ENCODE measurements at regions not wholly inside any gene's neighbourhood (a gene's known extent, or its start where the extent isn't known, plus 50 kb on each side); places are given as distances from the start of the nearest gene placed in this dataset.

DNA sequence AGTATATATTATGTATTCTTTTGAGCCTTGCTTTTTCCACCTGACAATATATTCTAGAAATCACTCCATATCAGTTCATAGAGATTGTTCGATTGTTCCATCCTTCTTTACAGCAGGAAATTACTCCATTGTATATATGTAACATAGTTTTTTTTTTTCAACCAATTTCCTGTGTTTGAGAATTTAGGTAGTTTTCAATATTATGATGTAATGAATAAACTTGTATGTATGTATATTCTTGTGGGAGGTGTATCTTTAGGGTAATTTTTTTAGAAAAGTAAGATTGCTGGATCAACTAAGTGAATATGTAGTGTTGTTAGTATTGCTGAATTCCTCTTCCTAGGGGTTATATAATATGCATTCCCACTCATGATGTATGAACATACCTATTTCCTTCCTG, 165.9 kb upstream of the PITX1 start:
- DNase-seq, result no peak

- DNase-seq, result no peak
Measured at GRCh38 chr5:135196483-135196882, 162.5 kb upstream of the PITX1 start.

DNA sequence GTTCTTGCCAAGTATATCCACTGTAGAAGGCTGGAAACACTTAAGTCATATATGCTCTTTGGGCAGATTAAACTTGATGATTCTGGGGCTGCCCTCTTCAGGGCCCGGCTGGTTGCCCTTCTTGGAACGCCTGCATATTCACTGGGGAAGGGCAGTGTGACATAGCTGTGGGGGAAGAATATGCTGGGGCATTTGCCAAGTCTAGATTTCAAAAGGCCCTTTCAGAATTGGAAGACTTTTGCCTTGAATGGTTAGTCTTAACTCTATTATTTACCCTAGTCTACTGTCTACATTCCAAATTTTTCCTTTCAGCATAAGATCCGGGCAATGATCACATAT, 161.2 kb upstream of the PITX1 start:
- peak in 1 of 2 experiments; percentile 7 for DNase-seq

DNA sequence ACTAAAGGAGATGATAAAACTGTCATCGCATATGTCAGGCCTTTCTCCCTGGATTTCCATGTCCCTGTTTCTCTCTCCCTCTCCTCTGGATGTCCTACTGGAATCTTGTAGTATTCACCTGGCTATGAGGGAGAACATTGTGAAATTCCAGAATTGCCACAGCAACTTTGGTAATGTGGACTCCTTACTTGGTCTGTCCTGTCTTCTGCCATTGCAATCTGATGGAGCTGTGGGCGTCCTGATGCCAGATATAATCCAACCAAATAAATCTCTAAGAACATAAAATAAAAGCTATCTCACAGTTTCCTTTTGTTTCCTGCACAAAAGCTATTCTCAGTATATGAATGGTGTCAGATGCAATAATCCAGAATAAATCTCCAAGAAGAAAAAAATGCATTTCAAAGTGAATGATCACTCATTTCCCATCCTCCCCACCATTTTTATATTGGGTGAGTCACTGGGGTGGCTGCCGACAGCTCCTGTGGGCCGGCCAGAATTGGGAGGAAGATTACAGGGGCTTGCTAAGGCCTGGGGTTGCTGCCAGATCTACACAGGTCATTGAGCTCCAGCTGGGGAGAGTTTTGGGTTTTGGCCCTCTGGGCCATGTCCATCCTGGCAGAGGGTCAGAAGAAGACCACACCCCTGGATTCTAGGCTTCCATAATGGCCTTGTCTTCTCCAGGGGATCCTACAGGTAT, 160.7 kb upstream of the PITX1 start:
- DNase-seq, result no peak

DNA sequence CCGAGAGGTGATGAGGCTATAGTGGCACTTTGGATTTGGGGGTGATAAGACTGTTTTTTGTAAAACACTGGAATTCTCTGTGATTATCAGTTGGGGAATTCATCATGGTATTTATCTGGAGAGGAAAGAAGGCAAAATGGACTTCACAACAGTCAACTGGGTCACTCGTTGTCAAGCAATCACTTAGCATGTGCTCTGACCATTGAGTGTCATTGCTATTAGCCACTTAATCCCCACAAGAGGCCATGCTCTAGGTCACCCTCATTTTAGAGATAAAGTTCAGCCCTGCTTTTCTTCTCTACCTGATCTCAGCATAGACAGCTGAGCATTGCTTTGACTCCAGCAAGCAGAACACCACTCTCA, 160.1 kb upstream of the PITX1 start:
- no peak for DNase-seq

DNA sequence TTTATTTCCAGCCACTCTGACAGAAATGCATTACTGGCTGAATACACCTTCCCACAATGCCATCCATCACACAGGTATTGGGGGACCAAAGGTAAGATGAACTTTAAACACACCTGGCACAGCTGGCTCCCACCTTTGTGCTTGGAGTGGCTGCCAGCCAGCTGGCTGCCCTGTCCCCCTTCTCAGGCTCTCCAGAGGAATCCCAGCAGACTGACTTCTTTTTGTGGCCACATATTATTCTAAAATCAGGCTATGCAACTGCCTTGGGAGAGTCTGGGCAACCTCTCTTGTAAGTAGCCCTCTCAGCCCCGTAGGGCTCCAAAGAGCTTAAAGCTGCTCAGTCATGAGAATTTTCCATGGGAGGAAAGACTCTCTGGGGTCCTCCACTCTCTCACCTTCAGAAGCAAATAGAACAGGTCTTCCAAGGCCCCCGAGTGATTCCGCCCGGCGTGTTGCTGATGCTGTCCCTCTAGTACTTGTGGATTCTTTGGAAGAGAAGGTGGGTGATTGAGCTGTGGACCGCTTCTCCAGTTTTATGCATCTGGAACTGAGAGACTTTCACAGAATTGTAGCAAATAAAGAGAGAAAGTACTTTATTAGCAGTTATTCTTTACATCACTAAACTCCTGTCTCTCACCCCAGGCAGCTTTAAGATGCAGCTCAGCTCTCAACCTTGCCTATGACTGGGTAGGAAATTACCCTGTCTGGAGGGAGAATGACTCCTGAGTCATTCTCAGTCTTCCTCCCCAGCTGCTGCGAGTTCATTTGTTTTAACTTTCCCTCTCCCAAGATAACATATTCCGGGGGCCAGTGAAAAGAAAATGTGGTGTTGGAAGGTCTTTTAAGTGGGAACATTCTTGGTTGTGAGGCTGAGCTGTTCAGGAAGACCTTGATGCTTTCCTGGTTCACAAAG, 159.4 kb upstream of the PITX1 start:
- DNase-seq, result no peak

- no peak for DNase-seq
Measured at GRCh38 chr5:135192351-135192750, 158.3 kb upstream of the PITX1 start.

DNA sequence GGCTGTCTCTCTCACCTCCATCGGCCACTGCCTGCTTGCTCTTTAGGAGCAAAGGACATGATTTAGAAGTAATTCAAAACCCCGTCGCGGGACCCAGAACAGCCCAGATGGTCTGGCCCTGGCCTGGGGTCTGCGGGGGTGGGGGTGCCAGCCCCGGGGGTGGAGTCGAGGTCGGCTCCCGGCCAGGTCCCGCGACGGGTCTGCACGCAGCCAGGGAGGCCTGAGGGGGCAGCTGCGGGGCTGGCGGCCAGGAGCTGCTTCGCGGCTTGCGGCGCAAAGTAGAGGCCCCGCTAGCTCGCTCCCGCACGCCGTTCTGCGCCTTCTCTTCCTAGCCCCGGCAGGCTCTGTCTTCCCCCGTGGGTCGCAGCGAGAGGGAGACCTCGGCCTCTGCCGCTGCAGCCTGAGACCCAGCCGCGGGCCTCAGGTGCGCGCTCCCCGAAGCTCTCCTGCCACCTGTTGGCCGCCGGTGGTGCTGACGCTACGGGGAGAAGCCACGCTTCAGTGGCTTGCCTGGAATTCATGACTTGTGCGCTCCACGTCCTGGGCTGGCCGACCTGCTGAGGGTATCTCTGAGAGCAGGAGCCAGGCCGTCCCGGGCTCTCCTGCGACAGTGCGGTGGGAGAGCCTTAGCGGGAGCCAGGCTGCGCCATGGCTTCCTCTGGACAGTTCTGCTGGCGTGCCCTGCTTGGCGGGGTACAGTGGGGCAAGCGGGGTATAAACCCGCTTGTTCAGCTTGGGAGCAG, 157.2 kb upstream of the PITX1 start:
- DNase-seq, result peak in 1 of 2 experiments; percentile 68

GRCh38 chr5:135190416-135191083, 156.5 kb upstream of the PITX1 start:
- DNase-seq, result no peak

DNA sequence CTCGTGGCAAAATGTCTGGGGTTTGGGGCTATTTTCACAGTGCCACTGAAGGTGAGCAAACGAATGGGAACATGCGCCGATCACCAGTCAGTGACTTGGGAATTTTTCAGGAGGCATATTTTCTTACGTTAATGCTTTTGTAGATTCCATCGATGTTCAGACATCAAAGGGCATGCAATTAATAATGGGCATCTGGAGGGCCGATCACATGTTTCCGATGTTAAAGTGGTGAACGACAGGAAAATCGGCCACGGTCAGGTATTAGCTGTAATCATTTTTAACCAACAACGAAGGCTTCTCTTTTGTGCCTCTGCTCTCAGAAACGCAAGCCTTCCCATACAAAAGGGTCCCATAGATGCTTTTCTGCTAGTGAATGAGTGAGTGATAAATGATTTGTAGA, 155.0 kb upstream of the PITX1 start:
- DNase-seq, result no peak

DNA sequence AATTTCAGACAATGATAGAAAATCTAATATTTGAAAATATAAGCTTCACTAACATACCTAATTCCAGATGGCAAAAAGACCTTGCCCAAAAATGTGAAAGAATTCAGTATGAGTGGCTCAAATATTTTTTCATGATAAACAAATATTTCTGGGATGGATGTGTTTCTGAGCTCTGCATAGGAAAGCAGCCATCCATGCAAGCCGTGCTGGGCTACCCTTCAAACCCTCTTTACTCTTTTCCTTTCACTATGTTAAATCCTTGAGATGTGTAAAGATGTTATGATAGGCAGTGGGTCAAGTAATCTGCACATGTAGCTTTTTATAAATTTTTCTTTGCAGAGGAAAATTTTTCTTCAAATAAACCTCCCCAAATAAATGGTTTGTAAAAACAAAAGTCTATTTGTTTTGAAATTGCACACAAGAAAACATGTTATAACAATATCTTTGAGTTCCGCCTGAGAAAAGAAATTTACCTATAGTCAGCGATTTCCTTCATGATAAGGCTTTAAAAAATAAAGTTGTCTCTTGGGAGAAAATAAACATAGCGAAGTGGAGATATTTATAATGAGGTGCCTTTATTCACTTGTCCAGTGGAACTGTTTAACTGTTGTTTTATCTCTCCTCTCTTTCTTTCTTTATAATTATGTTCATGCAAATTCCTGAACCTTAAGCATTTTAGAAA, 154.3 kb upstream of the PITX1 start:
- no peak for DNase-seq

DNA sequence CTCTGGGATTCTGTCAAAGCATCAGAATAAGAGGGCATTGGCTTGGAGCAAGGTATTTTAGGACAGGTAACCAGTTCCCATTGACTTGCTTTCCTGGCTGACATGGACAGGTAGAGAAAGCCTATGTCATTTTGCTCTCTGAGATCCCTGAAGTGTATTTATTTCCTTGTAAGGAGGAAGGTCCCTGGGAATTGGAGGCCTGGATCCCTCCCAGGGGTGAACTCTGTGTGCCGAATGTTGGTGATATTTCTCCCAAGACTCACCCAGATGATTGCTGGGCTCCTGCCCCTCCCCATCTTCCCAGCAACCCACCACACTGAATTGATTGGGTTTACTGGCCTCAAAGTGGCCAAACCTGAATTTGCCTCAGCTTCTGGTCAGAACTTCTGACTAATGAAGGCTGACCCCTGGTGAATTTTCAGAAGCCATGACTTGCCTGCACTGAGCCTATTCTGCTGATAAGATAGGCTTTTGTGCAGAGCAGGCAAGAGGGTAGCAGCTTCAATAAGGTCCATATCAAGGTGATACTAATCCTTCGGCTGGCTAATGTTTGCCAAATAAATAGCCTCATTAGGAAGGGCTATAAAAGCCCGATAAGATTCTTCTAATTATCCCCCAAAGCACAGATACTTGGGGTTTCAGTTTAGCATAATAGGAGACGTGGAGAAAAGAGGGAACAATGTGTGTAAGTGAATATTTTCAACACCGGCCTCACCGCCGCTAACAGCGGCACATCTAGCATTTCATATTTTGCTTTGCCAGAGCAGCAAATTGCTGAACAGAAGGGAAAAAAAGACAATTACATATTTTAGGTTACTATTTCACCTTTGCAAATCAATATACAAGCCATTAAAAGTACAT, 152.9 kb upstream of the PITX1 start:
- DNase-seq, result no peak

DNA sequence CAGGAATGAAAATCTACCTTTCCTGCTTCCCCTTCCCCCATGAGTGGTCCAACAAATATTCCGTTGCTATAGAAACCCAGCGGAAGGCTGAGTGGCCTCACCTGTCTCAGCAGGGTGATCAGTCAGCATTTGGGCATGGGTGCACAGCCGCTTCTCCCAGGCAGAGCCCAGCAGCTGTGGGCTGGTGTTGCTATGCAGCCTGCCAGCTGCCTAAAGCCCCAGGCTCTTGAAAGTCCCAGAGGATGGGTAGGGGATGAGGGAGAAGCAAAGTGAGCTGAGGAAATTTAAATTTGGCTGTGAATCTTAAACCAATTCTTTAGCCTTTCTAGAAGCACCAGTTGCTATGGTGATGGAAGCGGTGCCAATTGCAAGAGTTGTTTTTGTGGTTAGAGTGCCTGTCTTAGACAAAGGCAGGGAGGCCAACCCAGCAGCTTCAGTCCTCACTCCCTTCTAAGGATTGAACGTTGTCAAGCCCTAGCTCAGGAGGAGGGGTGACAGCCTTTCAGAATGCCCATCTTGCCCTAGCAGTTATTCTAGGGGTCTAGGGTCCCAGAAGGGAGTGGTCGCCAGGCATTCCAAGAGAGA, 151.5 kb upstream of the PITX1 start:
- DNase-seq, result peak in 1 of 2 experiments; percentile 7

GRCh38 chr5:135184646-135185045, 150.6 kb upstream of the PITX1 start:
- DNase-seq, result no peak

DNA sequence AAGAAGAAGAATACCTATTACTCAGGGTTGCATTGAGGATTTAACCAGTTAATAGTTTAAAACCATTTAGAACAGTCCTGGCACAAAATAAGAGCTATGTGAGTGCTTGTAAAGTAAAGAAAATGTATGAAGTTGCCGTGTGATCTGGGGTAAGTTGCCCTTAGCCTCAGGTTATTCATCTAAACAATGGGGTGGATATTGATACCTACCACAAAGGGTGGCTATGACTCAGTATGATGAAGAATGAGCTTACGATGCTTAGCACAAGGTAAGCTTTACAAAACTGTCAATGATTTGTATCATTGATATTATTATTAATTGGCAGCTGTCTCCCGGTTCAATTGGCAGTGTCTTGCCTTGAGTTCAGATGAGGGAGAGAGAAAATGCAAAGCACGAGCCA, 149.4 kb upstream of the PITX1 start:
- DNase-seq, result no peak

DNA sequence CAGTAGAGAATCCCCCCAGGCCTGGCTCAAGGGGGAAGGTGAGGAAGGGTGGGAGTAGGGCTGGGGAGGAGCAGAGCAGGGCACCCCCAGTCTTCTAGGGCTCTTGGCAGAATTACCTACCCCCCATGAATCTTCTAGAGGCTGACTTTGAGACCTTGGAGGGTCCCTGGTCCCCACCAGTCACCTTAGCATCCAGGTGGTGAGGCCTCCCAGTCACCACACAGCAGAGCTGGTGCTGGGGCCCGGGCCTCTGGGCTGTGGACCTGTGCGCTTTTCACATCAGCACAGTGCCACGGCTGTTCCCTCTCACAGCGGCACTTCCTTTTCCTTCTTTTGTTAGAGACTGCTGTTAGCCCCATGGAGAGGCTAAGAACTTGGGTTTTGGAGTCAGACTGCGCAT, 148.6 kb upstream of the PITX1 start:
- no peak for DNase-seq

DNA sequence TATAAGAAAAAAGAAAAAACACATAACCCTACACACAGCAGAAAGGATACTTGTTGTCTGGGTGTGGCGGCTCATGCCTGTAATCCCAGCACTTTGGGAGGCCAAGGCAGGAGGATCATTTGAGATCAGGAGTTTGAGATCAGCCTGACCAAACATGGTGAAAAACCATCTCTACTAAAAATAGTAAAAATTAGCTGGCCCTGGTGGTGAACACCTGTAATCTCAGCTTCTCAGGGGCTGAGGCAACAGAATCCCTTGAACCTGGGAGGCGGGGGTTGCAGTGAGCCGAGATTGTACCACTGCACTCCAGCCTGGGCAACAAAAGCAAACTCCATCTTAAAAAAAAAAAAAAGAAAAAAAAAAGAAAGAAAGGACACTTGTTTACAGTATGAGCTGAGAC, 147.6 kb upstream of the PITX1 start:
- no peak for DNase-seq

GRCh38 chr5:135179308-135179980, 145.4 kb upstream of the PITX1 start:
- no peak for DNase-seq

GRCh38 chr5:135178476-135179155, 144.6 kb upstream of the PITX1 start:
- DNase-seq, result no peak

DNA sequence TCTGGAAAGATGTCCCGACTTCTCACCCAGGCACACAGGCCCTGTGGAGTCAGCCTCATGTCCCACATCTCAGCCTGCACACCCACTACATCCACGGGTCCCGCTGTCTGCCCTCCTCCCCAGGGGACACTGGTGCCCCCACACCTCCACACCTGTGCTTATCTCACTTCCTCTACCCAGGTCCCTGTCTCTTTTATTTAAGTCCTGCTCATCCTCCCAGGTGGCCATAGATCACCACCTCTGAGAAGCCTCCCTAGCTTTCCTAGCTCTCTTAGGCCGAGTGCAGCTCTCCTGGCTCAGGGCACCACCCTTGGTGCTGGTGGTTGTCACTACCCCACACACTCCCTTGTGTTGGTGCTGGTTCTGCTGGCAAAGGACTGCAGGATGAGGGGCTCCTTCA, 143.6 kb upstream of the PITX1 start:
- no peak for DNase-seq

All from NCI-H446 (cell line).